Gastrocnemius medialis (tissue), 4 donors: ENCODE measurements at regions not wholly inside any gene's neighbourhood (a gene's known extent, or its start where the extent isn't known, plus 50 kb on each side); places are given as distances from the start of the nearest gene placed in this dataset.

Experiments
- POLR2A ChIP-seq, 2 donors: fragments of 450-650 bp; IDR thresholded peaks; one replicate each; pipeline ENCODE4 v1.6.1; 2017; ENCODE audit warnings: antibody characterized with exemption in 2 of 2, mild to moderate bottlenecking in 2 of 2, moderate library complexity in 2 of 2
- TF ChIP-seq, protein P1 (sequence below), 5 experiments: fragments of 450-650 bp in 3 of 5; fragments of 200-600 bp in 2 of 5; sonication (generic) in 2 of 5; IDR thresholded peaks in 4 of 5; conservative IDR thresholded peaks in 1 of 5; 1 replicate in 4 of 5; 2 replicates in 1 of 5; pipeline ENCODE4 v1.5.1; 2016 to 2019; ENCODE audit warnings: antibody characterized with exemption in 5 of 5, mild to moderate bottlenecking in 3 of 5, moderate library complexity in 3 of 5

DNA sequence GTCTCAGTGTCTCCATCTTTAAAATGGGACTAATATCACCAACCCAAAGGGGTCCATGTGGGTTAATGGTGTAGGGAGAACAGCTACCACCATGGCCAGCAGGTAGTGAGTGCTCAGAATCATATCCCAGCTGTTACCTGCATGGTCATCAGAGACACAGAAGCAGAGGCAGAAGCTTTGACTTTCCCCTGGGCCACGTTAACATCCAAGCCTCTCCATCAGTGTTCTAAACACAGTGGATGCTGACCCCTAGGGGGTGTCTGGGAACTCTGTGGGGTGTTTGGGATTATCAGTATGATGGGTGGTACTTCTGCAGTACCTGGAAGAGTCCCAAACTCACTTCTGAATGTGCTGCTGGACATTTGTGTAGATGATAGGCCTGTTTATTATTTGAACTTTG, 93.6 kb downstream of the GYPC start:
- TF ChIP-seq POLR2A (IDR thresholded peaks at IDR 0.05), result no peak
- TF ChIP-seq, protein P1, sequence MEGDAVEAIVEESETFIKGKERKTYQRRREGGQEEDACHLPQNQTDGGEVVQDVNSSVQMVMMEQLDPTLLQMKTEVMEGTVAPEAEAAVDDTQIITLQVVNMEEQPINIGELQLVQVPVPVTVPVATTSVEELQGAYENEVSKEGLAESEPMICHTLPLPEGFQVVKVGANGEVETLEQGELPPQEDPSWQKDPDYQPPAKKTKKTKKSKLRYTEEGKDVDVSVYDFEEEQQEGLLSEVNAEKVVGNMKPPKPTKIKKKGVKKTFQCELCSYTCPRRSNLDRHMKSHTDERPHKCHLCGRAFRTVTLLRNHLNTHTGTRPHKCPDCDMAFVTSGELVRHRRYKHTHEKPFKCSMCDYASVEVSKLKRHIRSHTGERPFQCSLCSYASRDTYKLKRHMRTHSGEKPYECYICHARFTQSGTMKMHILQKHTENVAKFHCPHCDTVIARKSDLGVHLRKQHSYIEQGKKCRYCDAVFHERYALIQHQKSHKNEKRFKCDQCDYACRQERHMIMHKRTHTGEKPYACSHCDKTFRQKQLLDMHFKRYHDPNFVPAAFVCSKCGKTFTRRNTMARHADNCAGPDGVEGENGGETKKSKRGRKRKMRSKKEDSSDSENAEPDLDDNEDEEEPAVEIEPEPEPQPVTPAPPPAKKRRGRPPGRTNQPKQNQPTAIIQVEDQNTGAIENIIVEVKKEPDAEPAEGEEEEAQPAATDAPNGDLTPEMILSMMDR (IDR thresholded peaks at IDR 0.05 in 4 of 5, conservative IDR thresholded peaks at IDR 0.05 in 1 of 5), result peak in 2 of 5 experiments; percentile 16 to 32
